ENCODE measurements at regions not wholly inside any gene's neighbourhood (a gene's known extent, or its start where the extent isn't known, plus 50 kb on each side); places are given as distances from the start of the nearest gene placed in this dataset.

- DNase-seq: no peak
These were observed 186.4 kb upstream of the ZC3H15 start for GRCh38 chr2:186299610-186300009.

GRCh38 chr2:186302263-186302662, 183.8 kb upstream of the ZC3H15 start:
- WGBS, 4 donors: 92 to 96% (median 94%) methylated on average over 7 of the region's 7 CpGs
- ATAC-seq (no peak), DNase-seq (no peak)
- Histone ChIP-seq H3K36me3 (no peaks in the 10 kb centered on the region), H3K4me1 (no peaks in the 10 kb centered on the region), H3K27me3 (no peaks in the 10 kb centered on the region), H3K4me3 (no peak overlapping the region), H3K27ac (no peak overlapping the region), H3K9me3 (no peaks in the 10 kb centered on the region)
- TF ChIP-seq POLR2A (IDR thresholded peaks at IDR 0.05) (no peak), CTCF (IDR thresholded peaks at IDR 0.05) (no peak)
- intact Hi-C loops (cut with DNase I): no loop called here

More at GRCh38 chr2:186299610-186300009, 186.4 kb upstream of the ZC3H15 start:
- H3K9me3 ChIP-seq: no peaks in the 10 kb centered on the region
- H3K27me3 ChIP-seq: no peaks in the 10 kb centered on the region
- H3K4me3 ChIP-seq: no peak overlapping the region
- no peak for ATAC-seq
- 41 to 56% (median 53%) methylated on average over 1 of the region's 1 CpG for WGBS, 4 donors
- TF ChIP-seq POLR2A (IDR thresholded peaks at IDR 0.05): no peak
- no peak for TF ChIP-seq CTCF (IDR thresholded peaks at IDR 0.05)
- intact Hi-C loops (cut with DNase I): no loop called here
- no peaks in the 10 kb centered on the region for H3K36me3 ChIP-seq
- H3K4me1 ChIP-seq: peaks cover 0 to 10% (median 0%) of the 10 kb centered on the region in 12 donors
- H3K27ac ChIP-seq: no peak overlapping the region

GRCh38 chr2:186303091-186303490, 183.0 kb upstream of the ZC3H15 start:
- Histone ChIP-seq H3K27ac (no peak overlapping the region), H3K4me1 (no peaks in the 10 kb centered on the region), H3K36me3 (no peaks in the 10 kb centered on the region), H3K9me3 (no peaks in the 10 kb centered on the region), H3K27me3 (no peaks in the 10 kb centered on the region), H3K4me3 (no peak overlapping the region)
- TF ChIP-seq POLR2A (IDR thresholded peaks at IDR 0.05) (no peak), CTCF (IDR thresholded peaks at IDR 0.05) (no peak)
- no peak for DNase-seq
- WGBS, 4 donors: 91 to 97% (median 94%) methylated on average over 2 of the region's 2 CpGs
- intact Hi-C loops (cut with DNase I): no loop called here
- no peak for ATAC-seq

GRCh38 chr2:186304064-186304463, 182.0 kb upstream of the ZC3H15 start:
- intact Hi-C loops (cut with DNase I): no loop called here
- Histone ChIP-seq H3K4me1 (no peaks in the 10 kb centered on the region), H3K27me3 (no peaks in the 10 kb centered on the region), H3K9me3 (no peaks in the 10 kb centered on the region), H3K4me3 (no peak overlapping the region), H3K36me3 (no peaks in the 10 kb centered on the region), H3K27ac (no peak overlapping the region)
- ATAC-seq (no peak), DNase-seq (no peak)
- TF ChIP-seq POLR2A (IDR thresholded peaks at IDR 0.05) (no peak), CTCF (IDR thresholded peaks at IDR 0.05) (no peak)
